Uterus (tissue), 3 donors: ENCODE measurements at regions not wholly inside any gene's neighbourhood (a gene's known extent, or its start where the extent isn't known, plus 50 kb on each side); places are given as distances from the start of the nearest gene placed in this dataset.

Source experiments
- DNase-seq, 2 donors: peaks; one replicate each; pipeline ENCODE4 v3.0.0-alpha.2; 2019 to 2020
- H3K27ac ChIP-seq, 2 donors: fragments of 200-600 bp; sonication (generic); 1 replicate in 1 of 2; 2 replicates in 1 of 2; pipeline ENCODE4 v1.5.1; 2016 to 2018
- H3K27me3 ChIP-seq, 2 donors: fragments of 200-600 bp; sonication (generic); one replicate each; pipeline ENCODE4 v1.5.1; 2018 to 2019; ENCODE audit warnings: control low read depth in 1 of 2
- H3K36me3 ChIP-seq, 2 donors: fragments of 200-600 bp; sonication (generic); one replicate each; pipeline ENCODE4 v1.5.1; 2019; ENCODE audit warnings: control low read depth in 1 of 2
- H3K4me1 ChIP-seq, 2 donors: fragments of 200-600 bp; sonication (generic); one replicate each; pipeline ENCODE4 v1.5.1; 2018 to 2019; ENCODE audit warnings: control low read depth in 1 of 2
- H3K4me3 ChIP-seq, 2 donors: fragments of 200-600 bp; sonication (generic); 1 replicate in 1 of 2; 2 replicates in 1 of 2; pipeline ENCODE4 v1.5.1; 2018 to 2019; ENCODE audit warnings: mild to moderate bottlenecking in 1 of 2
- H3K9me3 ChIP-seq, 2 donors: fragments of 200-600 bp; sonication (generic); one replicate each; pipeline ENCODE4 v1.5.1; 2019; ENCODE audit warnings: control low read depth in 1 of 2
- POLR2A ChIP-seq, 2 donors: fragments of 450-650 bp; IDR thresholded peaks; one replicate each; pipeline ENCODE4 v1.6.1; 2016; ENCODE audit warnings: antibody characterized with exemption in 2 of 2, mild to moderate bottlenecking in 1 of 2, moderate library complexity in 1 of 2
- intact Hi-C: fragments of 100-400 bp; cut with DNase I; formaldehyde crosslinking; loops from one replicate; pipeline ENCODE4 v1.15.1; 2023; ENCODE audit warnings: low total_unique reads
- TF ChIP-seq, protein P1 (sequence below), 4 experiments: fragments of 200-600 bp in 2 of 4; fragments of 450-650 bp in 2 of 4; sonication (generic) in 2 of 4; IDR thresholded peaks; one replicate each; pipeline ENCODE4 v1.5.1; 2016 to 2019; ENCODE audit warnings: antibody characterized with exemption in 4 of 4, mild to moderate bottlenecking in 2 of 4, moderate library complexity in 1 of 4
- donor health status: DM: yes; HTN: yes; CAD: no.

DNA sequence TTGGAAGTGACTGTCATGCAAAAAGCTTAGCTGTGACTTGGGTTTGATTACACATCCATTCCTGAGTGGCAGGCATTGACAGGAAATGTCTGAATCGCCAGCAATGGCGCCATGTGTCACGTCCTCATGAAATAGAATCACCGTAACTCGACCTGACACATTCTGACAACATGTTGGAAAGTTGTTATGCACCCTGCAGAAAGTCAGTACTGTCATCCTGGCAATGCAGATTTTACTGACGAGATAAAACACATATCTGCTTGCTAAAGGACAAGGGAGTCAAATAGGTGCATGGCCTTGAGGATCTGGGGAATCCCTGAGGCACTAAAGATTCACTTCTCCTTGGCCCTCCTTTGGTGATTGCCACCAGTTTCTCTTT, 344.2 kb downstream of the SPATA31D1 start:
- Histone ChIP-seq H3K27me3 (no peaks in the 10 kb centered on the region), H3K4me3 (no peak overlapping the region), H3K27ac (no peak overlapping the region), H3K9me3 (no peaks in the 10 kb centered on the region), H3K4me1 (no peaks in the 10 kb centered on the region), H3K36me3 (no peaks in the 10 kb centered on the region)
- intact Hi-C loops: no loop called here
- TF ChIP-seq POLR2A (IDR thresholded peaks at IDR 0.05): no peak
- TF ChIP-seq, protein P1, sequence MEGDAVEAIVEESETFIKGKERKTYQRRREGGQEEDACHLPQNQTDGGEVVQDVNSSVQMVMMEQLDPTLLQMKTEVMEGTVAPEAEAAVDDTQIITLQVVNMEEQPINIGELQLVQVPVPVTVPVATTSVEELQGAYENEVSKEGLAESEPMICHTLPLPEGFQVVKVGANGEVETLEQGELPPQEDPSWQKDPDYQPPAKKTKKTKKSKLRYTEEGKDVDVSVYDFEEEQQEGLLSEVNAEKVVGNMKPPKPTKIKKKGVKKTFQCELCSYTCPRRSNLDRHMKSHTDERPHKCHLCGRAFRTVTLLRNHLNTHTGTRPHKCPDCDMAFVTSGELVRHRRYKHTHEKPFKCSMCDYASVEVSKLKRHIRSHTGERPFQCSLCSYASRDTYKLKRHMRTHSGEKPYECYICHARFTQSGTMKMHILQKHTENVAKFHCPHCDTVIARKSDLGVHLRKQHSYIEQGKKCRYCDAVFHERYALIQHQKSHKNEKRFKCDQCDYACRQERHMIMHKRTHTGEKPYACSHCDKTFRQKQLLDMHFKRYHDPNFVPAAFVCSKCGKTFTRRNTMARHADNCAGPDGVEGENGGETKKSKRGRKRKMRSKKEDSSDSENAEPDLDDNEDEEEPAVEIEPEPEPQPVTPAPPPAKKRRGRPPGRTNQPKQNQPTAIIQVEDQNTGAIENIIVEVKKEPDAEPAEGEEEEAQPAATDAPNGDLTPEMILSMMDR (IDR thresholded peaks at IDR 0.05): no peak
- DNase-seq: no peak

DNA sequence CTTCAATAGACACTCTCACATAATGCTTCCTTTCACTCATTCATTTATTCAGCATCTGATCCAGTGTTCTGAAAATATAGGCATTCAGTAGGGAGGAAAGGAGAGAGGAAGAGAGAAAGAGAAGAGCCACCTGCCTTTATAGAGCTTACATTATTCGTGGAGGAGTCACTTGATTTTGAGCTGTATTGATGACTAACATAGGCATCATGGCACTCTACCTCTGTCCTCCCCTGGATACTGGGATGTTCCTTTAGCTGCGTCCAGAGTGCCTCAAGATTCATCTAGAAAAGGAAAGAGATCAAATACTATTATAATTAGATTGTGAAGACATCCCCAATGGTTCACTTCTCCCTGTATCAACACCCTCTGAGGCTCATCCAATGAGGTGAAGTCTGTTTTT, 345.1 kb downstream of the SPATA31D1 start:
- no peak overlapping the region for H3K27ac ChIP-seq
- no peak overlapping the region for H3K4me3 ChIP-seq
- TF ChIP-seq, protein P1 (IDR thresholded peaks at IDR 0.05): no peak
- no peak for TF ChIP-seq POLR2A (IDR thresholded peaks at IDR 0.05)
- H3K4me1 ChIP-seq: no peaks in the 10 kb centered on the region
- DNase-seq: no peak
- H3K36me3 ChIP-seq: no peaks in the 10 kb centered on the region
- H3K27me3 ChIP-seq: no peaks in the 10 kb centered on the region
- intact Hi-C loops: no loop called here
- H3K9me3 ChIP-seq: no peaks in the 10 kb centered on the region

DNA sequence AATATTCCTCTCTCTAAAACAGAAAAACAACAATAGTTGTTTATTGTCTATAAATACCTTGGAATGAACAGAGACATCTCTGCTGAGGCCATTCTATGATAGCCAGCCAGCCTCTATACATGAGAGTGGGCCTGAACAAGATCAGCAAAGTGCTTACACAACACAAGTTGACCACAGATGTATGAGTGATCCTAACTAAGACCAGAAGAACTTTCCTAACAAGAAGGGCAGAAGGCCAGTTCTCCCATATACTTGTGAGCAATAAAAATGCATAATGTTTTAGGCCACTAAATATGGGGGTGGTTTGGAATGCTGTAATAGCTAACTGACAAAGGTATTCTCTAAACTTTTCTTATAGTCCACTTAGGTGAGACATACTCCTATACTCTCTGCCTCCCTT, 345.7 kb downstream of the SPATA31D1 start:
- DNase-seq: no peak
- Histone ChIP-seq H3K4me1 (no peaks in the 10 kb centered on the region), H3K27ac (no peak overlapping the region), H3K4me3 (no peak overlapping the region), H3K27me3 (no peaks in the 10 kb centered on the region), H3K9me3 (no peaks in the 10 kb centered on the region), H3K36me3 (no peaks in the 10 kb centered on the region)
- TF ChIP-seq, protein P1 (IDR thresholded peaks at IDR 0.05): no peak
- no peak for TF ChIP-seq POLR2A (IDR thresholded peaks at IDR 0.05)
- intact Hi-C loops: no loop called here

DNA sequence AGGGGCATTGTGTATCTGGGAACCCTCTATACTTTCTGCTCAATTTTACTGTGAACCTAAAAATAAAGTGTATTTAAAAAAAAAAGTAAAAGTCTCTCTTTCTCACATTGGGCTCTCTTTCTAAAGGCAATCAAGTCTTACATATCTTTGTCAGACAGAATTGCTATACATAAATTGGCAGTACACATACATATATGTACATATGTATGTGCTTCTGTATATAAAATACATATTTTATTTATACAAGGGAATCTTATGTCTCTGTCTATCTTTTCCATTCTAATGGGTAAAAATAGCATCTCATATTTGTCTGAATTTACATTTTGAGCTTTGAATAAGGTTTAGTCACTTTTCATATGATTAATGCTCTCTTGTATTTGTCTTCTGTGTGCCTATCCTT, 348.8 kb downstream of the SPATA31D1 start:
- Histone ChIP-seq H3K27me3 (no peaks in the 10 kb centered on the region), H3K27ac (no peak overlapping the region), H3K4me1 (no peaks in the 10 kb centered on the region), H3K9me3 (no peaks in the 10 kb centered on the region), H3K36me3 (no peaks in the 10 kb centered on the region), H3K4me3 (no peak overlapping the region)
- DNase-seq: no peak
- no peak for TF ChIP-seq POLR2A (IDR thresholded peaks at IDR 0.05)
- TF ChIP-seq, protein P1 (IDR thresholded peaks at IDR 0.05): no peak
- intact Hi-C loops: no loop called here

DNA sequence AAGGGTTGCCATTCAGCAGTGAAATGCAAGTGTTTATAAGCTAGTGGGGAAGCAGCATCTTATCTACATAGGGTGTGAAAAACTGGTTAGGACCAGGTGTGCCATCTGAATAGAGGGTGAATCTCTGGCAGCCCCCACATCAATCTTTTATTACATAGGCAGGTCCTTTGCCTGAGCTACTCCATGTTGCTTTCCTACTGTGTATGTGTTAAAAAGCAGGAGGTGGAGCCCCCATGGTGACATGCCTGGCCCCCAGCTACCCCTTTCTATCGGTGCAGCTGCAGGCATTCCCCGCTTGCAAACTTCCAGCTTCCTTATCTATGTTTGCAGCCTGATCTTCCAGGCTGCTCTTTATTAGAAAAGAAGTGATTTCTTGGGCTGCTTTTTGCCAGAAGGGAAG, 353.5 kb downstream of the SPATA31D1 start:
- no peak overlapping the region for H3K27ac ChIP-seq
- H3K27me3 ChIP-seq: no peaks in the 10 kb centered on the region
- intact Hi-C loops: no loop called here
- no peaks in the 10 kb centered on the region for H3K9me3 ChIP-seq
- no peaks in the 10 kb centered on the region for H3K4me1 ChIP-seq
- H3K4me3 ChIP-seq: no peak overlapping the region
- no peaks in the 10 kb centered on the region for H3K36me3 ChIP-seq
- no peak for TF ChIP-seq POLR2A (IDR thresholded peaks at IDR 0.05)
- TF ChIP-seq, protein P1 (IDR thresholded peaks at IDR 0.05): no peak
- DNase-seq: no peak
